HCT116 (cell line): ENCODE measurements at regions not wholly inside any gene's neighbourhood (a gene's known extent, or its start where the extent isn't known, plus 50 kb on each side); places are given as distances from the start of the nearest gene placed in this dataset.
"Not testable (repeated sequence)": the region's sequence is repeated elsewhere in the genome, so short reads cannot be mapped to it uniquely, and the experiment has no call there.

Source experiments
- ATAC-seq: fragments of 200-7000 bp; cut with Tn5 transposase; 2 replicates; pipeline ENCODE4 v1.9.1; 2020; ENCODE audit warnings: mild to moderate bottlenecking, moderate library complexity
- BruUV-seq: library from RNA; stranded (reverse); fragments of 400-500 nt; replicated peaks from 2 replicates; lab custom pipeline; 2021; lab: Mats Ljungman, UMichigan
- CTCF ChIA-PET: fragments of 300-600 bp; sonication (Branson Sonifier 250); formaldehyde crosslinking; loops from one replicate; lab custom pipeline; 2021; ENCODE audit warnings: antibody characterized with exemption; lab: Charles Lee
- POLR2A ChIA-PET: fragments of 300-600, 350-600 bp; sonication (Branson Sonifier 250); formaldehyde crosslinking; loops from one replicate; lab custom pipeline; 2021; ENCODE audit warnings: antibody characterized with exemption; lab: Charles Lee
- RAD21 ChIA-PET, 2 experiments: fragments of 300-600 bp; sonication (Branson Sonifier 250); formaldehyde crosslinking; loops; one replicate each; lab custom pipeline; 2023; ENCODE audit warnings: low total read pairs in 2 of 2; ENCODE audit not compliant: uncharacterized antibody in 2 of 2, unreplicated experiment in 2 of 2, low non-redundant PET in 1 of 2; lab: Charles Lee
- DNase-seq: peaks from one replicate; pipeline ENCODE4 v3.0.0-alpha.2; 2010; ENCODE audit warnings: low read depth, low spot score
- H2AFZ ChIP-seq: fragments of 200-600 bp; shearing (Covaris generic), sonication (generic); 2 replicates; pipeline ENCODE4 v1.6.1; 2017; ENCODE audit warnings: low read depth, mixed run types, mixed read lengths, antibody characterized with exemption, low read length; ENCODE audit not compliant: poor library complexity, severe bottlenecking
- H3K27ac ChIP-seq: 2 replicates; pipeline ENCODE4 v1.5.1; 2012; ENCODE audit warnings: low read depth, low read length
- H3K27me3 ChIP-seq: fragments of 200-600 bp; sonication (generic); 2 replicates; pipeline ENCODE4 v1.6.1; 2016; ENCODE audit warnings: mixed run types, low read length, mixed read lengths; ENCODE audit not compliant: insufficient read depth
- H3K36me3 ChIP-seq, 2 experiments: fragments of 200-500 bp in 1 of 2; fragments of 200-600 bp in 1 of 2; sonication (Bioruptor generic) in 1 of 2; sonication (generic) in 1 of 2; 2 replicates each; pipeline versions ENCODE4 v1.5.1 to v1.6.1; 2014 to 2016; ENCODE audit warnings: low read length in 2 of 2, inconsistent platforms in 1 of 2, mixed read lengths in 1 of 2, mixed run types in 1 of 2; ENCODE audit not compliant: insufficient read depth in 2 of 2, control insufficient read depth in 1 of 2
- H3K4me1 ChIP-seq, 2 experiments: fragments of 200-600 bp in 1 of 2; sonication (generic) in 1 of 2; 2 replicates each; pipeline versions ENCODE4 v1.5.1 to v1.6.1; 2012 to 2017; ENCODE audit warnings: low read length in 2 of 2, inconsistent platforms in 1 of 2, mild to moderate bottlenecking in 1 of 2, mixed read lengths in 1 of 2, mixed run types in 1 of 2, moderate library complexity in 1 of 2; ENCODE audit not compliant: insufficient read depth in 2 of 2, control insufficient read depth in 1 of 2
- H3K4me2 ChIP-seq: fragments of 200-600 bp; sonication (generic); 2 replicates; pipeline ENCODE4 v1.6.1; 2017; ENCODE audit warnings: mixed run types, low read length, mixed read lengths
- H3K4me3 ChIP-seq, 2 experiments: fragments of 200-600 bp in 1 of 2; sonication (generic) in 1 of 2; replicated peaks in 1 of 2; 2 replicates each; pipeline ENCODE4 v1.5.1; 2011 to 2016; ENCODE audit warnings: low read length in 2 of 2, control low read depth in 1 of 2, low read depth in 1 of 2, mild to moderate bottlenecking in 1 of 2, mixed read lengths in 1 of 2, mixed run types in 1 of 2
- H3K79me2 ChIP-seq: fragments of 200-600 bp; sonication (generic); 2 replicates; pipeline ENCODE4 v1.6.1; 2017; ENCODE audit warnings: mild to moderate bottlenecking, mixed run types, low read length, moderate library complexity, mixed read lengths; ENCODE audit not compliant: insufficient read depth
- H3K9ac ChIP-seq: fragments of 200-600 bp; sonication (generic); 2 replicates; pipeline ENCODE4 v1.6.1; 2016; ENCODE audit warnings: low read length, mixed read lengths
- H3K9me2 ChIP-seq: fragments of 200-600 bp; sonication (generic), shearing (Covaris generic); 2 replicates; pipeline ENCODE4 v1.6.1; 2017; ENCODE audit warnings: mixed run types, mild to moderate bottlenecking, moderate library complexity; ENCODE audit not compliant: insufficient read depth
- H3K9me3 ChIP-seq, 2 experiments: fragments of 200-500 bp in 1 of 2; fragments of 200-600 bp in 1 of 2; sonication (Bioruptor generic) in 1 of 2; sonication (generic) in 1 of 2; 2 replicates each; pipeline ENCODE4 v1.6.1; 2014 to 2017; ENCODE audit warnings: low read length in 2 of 2, mixed read lengths in 2 of 2, inconsistent platforms in 1 of 2, low read depth in 1 of 2, mild to moderate bottlenecking in 1 of 2, mixed run types in 1 of 2, moderate library complexity in 1 of 2; ENCODE audit not compliant: control insufficient read depth in 1 of 2, insufficient read depth in 1 of 2
- H4K20me1 ChIP-seq: fragments of 200-600 bp; sonication (generic), shearing (Covaris generic); 2 replicates; pipeline ENCODE4 v1.6.1; 2017; ENCODE audit warnings: mixed run types, mild to moderate bottlenecking, moderate library complexity; ENCODE audit not compliant: insufficient read depth
- CBX3 ChIP-seq: IDR thresholded peaks from 2 replicates; pipeline ENCODE4 v1.6.1; 2012; ENCODE audit warnings: low read depth
- CEBPB ChIP-seq: IDR thresholded peaks from 2 replicates; pipeline ENCODE4 v1.6.1; 2012; ENCODE audit warnings: low read depth
- EGR1 ChIP-seq: IDR thresholded peaks from 2 replicates; pipeline ENCODE4 v1.6.1; 2012; ENCODE audit warnings: low read depth
- ELF1 ChIP-seq: IDR thresholded peaks from 2 replicates; pipeline ENCODE4 v1.6.1; 2012; ENCODE audit warnings: low read depth, borderline replicate concordance
- EZH2 ChIP-seq: fragments of 200-600 bp; sonication (generic); IDR thresholded peaks from 2 replicates; pipeline ENCODE4 v1.6.1; 2017; ENCODE audit warnings: antibody characterized with exemption, mixed run types
- SRF ChIP-seq: IDR thresholded peaks from 2 replicates; pipeline ENCODE4 v1.6.1; 2012; ENCODE audit warnings: low read depth
- TCF7L2 ChIP-seq: IDR thresholded peaks from 2 replicates; pipeline ENCODE4 v1.7.0; 2011; ENCODE audit warnings: borderline replicate concordance, inconsistent platforms; ENCODE audit not compliant: insufficient read depth, insufficient read length; ENCODE audit errors: extremely low read depth
- ZBTB33 ChIP-seq: IDR thresholded peaks from 2 replicates; pipeline ENCODE4 v1.6.1; 2011; ENCODE audit warnings: mild to moderate bottlenecking, low read length, moderate library complexity; ENCODE audit not compliant: insufficient replicate concordance; ENCODE audit errors: extremely low read depth
- ZFX ChIP-seq: fragments of 450-650 bp; IDR thresholded peaks from 2 replicates; pipeline ENCODE4 v1.6.1; 2017
- intact Hi-C: fragments of 100-400 bp; cut with micrococcal nuclease; formaldehyde crosslinking; loops from 2 replicates; pipeline ENCODE4 v1.10.0; 2022
- TF ChIP-seq, protein P1 (sequence below), 3 experiments: fragments of 200-600 bp in 1 of 3; sonication (generic) in 1 of 3; IDR thresholded peaks in 2 of 3; conservative IDR thresholded peaks in 1 of 3; 2 replicates each; pipeline ENCODE4 v1.5.1; 2012 to 2017; ENCODE audit warnings: low read depth in 2 of 3, low read length in 2 of 3, antibody characterized with exemption in 1 of 3, borderline replicate concordance in 1 of 3, control low read depth in 1 of 3, mild to moderate bottlenecking in 1 of 3, mixed read lengths in 1 of 3, mixed run types in 1 of 3, moderate library complexity in 1 of 3; ENCODE audit not compliant: insufficient read depth in 1 of 3

DNA sequence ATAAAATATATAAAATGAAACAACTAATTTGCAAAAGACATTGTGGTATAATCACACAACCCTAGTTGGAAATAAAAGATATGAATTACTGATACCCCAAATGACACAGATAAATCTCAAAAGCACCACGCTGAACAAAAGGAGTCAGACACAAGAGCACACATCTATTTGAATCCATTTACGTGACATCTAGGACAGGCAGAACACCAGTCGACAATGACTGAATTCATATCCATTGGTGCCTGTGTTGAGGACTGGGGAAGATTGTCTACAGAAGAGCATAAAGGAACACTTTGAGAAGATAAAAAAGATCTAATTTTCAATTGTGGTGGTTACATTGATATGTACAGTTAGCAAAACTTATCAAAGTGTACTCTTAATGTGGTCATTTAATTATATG, 874.1 kb downstream of the LTN1 start:
- Histone ChIP-seq H3K9me3 (peaks cover 10 to 11% of the 10 kb centered on the region in 2 experiments; a peak in 2 of 4 replicates), H3K27me3 (no peaks in the 10 kb centered on the region), H3K9ac (no peak overlapping the region)
- TF ChIP-seq, protein P1, sequence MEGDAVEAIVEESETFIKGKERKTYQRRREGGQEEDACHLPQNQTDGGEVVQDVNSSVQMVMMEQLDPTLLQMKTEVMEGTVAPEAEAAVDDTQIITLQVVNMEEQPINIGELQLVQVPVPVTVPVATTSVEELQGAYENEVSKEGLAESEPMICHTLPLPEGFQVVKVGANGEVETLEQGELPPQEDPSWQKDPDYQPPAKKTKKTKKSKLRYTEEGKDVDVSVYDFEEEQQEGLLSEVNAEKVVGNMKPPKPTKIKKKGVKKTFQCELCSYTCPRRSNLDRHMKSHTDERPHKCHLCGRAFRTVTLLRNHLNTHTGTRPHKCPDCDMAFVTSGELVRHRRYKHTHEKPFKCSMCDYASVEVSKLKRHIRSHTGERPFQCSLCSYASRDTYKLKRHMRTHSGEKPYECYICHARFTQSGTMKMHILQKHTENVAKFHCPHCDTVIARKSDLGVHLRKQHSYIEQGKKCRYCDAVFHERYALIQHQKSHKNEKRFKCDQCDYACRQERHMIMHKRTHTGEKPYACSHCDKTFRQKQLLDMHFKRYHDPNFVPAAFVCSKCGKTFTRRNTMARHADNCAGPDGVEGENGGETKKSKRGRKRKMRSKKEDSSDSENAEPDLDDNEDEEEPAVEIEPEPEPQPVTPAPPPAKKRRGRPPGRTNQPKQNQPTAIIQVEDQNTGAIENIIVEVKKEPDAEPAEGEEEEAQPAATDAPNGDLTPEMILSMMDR (IDR thresholded peaks at IDR 0.05 in 2 of 3, conservative IDR thresholded peaks at IDR 0.05 in 1 of 3; ENCODE audit: borderline replicate concordance in 1 of 3, insufficient read depth in 1 of 3, low read depth in 2 of 3, low read length in 2 of 3): no peak
- TF ChIP-seq CBX3 (no peak), ELF1 (no peak), ZFX (no peak), ZBTB33 (no peak), CEBPB (no peak), SRF (no peak), TCF7L2 (no peak), EZH2 (no peak), EGR1 (no peak)
- TF ChIP-seq, all 23 proteins: peak for 0
- no peaks in the 10 kb centered on the region for H4K20me1 ChIP-seq
- no peak overlapping the region for H3K4me3 ChIP-seq
- DNase-seq: no peak
- no peak overlapping the region for H3K4me2 ChIP-seq
- no peaks in the 10 kb centered on the region for H3K79me2 ChIP-seq
- CTCF ChIA-PET: no interaction called here
- H3K4me1 ChIP-seq: no peaks in the 10 kb centered on the region
- POLR2A ChIA-PET: no interaction called here
- no peak overlapping the region for H2AFZ ChIP-seq
- H3K9me2 ChIP-seq: no peaks in the 10 kb centered on the region
- H3K27ac ChIP-seq: no peak overlapping the region
- RAD21 ChIA-PET: no interaction called here
- no TSS peak for BruUV-seq
- intact Hi-C loops: no loop called here
- ATAC-seq: no peak
- no peaks in the 10 kb centered on the region for H3K36me3 ChIP-seq

DNA sequence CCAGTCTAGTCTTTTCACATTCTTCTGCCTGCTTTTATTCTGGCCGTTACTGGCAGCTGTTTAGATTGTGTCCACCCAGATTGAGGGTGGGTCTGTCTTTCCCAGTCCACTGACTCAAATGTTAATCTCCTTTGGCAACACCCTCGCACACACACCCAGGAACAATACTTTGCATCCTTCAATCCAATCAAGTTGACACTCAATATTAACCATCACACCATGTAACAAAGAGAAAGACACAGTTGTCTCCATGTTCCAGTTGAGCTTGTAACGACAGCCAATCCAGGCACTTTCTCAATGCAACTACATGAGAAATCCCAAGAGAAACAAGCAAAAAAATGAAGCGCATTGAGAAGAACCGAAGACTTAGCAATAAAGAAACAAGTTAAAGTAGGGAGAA, 877.7 kb downstream of the LTN1 start:
- H3K9me3 ChIP-seq: peaks cover 18 to 21% of the 10 kb centered on the region in 2 experiments; a peak in 2 of 4 replicates
- intact Hi-C loops, DNase-seq, H3K4me1 ChIP-seq, H3K79me2 ChIP-seq, RAD21 ChIA-PET, H3K27me3 ChIP-seq, BruUV-seq, ATAC-seq, H4K20me1 ChIP-seq, POLR2A ChIA-PET, H3K4me3 ChIP-seq, H3K36me3 ChIP-seq, H3K4me2 ChIP-seq, H3K27ac ChIP-seq, H2AFZ ChIP-seq, H3K9me2 ChIP-seq, H3K9ac ChIP-seq, CTCF ChIA-PET: not testable (repeated sequence)
